NCI-H2196 treated with DMSO at 0.1 percent for 48 hours (cell line): ENCODE measurements at regions not wholly inside any gene's neighbourhood (a gene's known extent, or its start where the extent isn't known, plus 50 kb on each side); places are given as distances from the start of the nearest gene placed in this dataset.

ENCODE experiments used
- DNase-seq: peaks from one replicate; lab custom pipeline; 2025; ENCODE audit not compliant: unreplicated experiment; lab: John Stamatoyannopoulos, UW

DNA sequence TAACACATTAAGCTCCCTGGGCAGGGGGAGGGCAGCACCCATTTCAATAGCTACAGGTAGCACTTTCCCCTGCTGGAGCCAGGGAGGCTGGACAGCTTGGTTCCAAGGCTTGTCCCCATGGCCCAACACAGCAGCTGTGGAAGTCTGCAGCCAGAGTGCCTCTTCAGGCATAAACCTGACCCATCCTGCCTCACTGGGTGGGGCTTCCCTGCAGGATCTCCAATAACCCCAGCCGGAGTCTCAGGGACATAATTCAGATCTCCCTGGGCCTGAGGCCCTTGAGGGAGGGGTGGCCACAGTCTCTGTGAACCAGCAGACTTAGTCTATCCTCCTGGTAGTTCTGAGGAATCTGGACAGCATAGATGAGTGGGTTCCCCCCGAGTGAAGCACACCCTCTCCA is 1001.9 kb upstream of the CHAC2 start:
- no peak for DNase-seq

- DNase-seq, result no peak
Observed at GRCh38 chr2:52749764-52750163, 1017.8 kb upstream of the CHAC2 start.

DNA sequence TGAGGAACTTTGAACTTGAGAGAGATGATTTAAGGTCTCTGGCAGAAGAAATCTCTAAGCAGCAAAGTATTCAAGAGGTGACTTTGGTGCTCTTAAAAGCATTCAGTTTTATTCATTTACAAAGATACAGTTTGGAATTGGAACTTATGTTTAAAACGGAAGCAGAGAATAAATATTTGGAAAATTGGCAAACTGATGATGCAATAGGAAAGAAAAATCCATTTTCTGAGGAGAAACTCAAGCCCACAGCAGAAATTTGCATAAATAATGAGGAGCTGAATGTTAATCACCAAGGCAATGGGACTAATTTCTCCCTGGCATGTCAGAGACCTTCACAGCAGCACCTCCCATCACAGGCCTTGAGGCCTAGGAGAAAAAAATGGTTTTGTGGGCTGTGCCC is 1022.5 kb upstream of the CHAC2 start:
- DNase-seq, result no peak

GRCh38 chr2:52732849-52733395 is 1034.7 kb upstream of the CHAC2 start:
- DNase-seq, result no peak

GRCh38 chr2:52724585-52724984 is 1043.0 kb upstream of the CHAC2 start:
- DNase-seq, result no peak

DNA sequence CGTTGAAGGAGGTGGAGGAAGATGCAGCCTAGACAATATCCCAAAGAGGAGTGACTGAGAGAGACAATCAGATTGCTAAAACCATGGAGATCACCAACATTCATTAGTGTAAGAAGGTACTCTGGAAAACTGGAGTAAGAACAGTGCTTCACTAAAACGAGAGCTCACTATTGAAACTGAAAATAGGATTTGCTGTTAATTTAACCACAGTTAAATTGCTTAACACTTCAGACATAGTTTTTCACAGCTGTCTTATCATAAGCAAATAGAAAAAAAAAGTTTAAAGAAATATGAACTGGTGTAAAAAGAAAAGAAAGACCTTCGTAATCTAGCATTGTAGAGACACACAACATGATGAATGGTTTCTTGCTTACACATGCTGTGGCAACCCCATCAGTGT is 1049.8 kb upstream of the CHAC2 start:
- DNase-seq, result no peak

- DNase-seq, result no peak
Observed at GRCh38 chr2:52710810-52711618, 1056.6 kb upstream of the CHAC2 start.

- DNase-seq, result no peak
Observed at GRCh38 chr2:52704251-52704650, 1063.4 kb upstream of the CHAC2 start.

- DNase-seq, result no peak
Observed at GRCh38 chr2:52703004-52703403, 1064.6 kb upstream of the CHAC2 start.

- no peak for DNase-seq
Observed at GRCh38 chr2:52698408-52698807, 1069.2 kb upstream of the CHAC2 start.

DNA sequence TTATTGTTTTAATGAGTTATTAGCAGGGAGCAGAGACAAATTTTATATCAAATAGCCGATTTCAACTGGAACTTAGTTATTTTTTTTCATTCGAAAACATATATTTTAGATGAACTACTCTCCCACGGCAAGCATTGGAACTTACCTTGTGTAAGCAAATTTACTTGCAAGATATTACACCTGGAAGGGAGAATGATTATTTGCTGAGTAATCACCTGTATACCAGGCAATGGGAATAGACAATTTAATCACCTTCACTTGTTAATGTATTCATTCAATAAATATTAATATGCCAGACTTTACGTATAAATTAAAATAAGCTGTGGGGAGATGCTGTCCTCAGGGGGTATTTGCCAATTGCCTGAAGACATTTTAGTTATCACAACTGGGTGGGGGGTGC is 1069.9 kb upstream of the CHAC2 start:
- no peak for DNase-seq

DNA sequence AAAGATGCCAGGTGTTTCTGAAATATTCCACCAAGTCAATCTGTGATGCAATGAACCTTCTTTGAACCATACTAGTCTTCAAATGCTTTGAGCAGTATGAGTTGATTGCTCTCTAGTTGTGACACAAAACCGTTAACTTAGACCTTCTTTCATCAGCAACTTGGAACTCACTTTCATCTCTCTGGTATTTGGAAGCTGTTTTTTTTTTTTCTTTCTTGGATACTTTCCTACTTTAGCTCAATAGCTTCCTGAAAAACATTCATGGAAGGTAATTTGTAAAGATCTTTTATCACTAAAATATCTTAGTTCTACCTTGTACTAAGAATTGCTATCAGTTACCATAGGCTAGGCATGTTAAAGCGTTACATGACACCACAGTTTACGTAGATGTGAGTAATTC is 1071.9 kb upstream of the CHAC2 start:
- no peak for DNase-seq

DNA sequence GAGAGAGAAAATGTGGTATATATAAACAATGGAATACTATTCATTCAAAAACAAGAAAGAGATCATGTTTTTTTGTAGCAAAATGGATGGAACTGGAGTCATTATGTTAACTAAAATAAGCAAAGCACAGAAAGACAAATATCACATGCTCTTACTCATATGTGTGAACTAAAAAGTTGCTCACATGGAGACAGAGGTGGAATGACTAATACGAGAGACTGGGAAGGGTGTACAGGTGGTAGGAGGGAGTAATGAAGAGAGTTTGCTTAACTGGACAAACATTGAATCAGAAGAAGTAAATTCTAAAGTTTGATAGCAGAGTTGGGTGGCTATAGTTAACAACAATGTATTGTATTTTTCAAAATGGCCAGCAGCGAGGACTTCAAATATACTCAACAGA is 1080.7 kb upstream of the CHAC2 start:
- no peak for DNase-seq

DNA sequence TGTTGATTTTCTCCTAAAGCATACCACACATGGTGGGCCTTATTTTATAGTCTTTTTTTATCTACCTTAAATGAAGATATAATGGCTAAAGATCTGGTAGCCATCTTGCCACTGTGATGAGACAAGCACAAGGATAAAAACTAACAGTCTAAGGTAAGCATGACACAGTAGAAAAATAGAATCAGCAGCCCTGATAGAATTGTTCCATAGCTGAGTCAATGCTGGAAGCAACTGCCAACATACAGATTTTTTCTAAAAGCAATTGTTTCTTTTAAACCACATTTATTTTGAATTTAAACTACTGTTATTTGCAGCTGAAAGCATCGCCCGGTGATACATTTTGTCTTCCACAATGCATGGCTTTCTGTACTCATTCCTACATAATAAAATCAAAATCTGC is 1091.5 kb upstream of the CHAC2 start:
- no peak for DNase-seq

GRCh38 chr2:52668724-52669123 is 1098.9 kb upstream of the CHAC2 start:
- no peak for DNase-seq

DNA sequence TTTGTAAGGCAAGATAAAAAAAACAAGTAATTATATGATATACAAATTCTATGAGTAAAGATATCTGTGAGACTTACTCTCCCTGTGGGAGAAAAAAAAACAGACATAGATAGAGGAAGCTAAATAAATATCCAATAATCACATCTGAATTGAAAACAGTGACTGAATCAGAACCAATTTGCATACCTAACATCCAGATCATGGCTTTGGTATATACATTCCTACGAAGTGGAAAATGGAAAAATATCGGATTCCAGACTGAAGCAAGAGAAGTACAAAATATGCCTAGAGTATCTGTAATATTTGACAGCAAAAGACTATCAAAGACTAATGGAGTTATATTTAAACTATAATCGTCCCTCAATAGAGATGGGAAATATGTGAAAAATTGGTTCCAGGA is 1108.1 kb upstream of the CHAC2 start:
- DNase-seq, result no peak

GRCh38 chr2:52658598-52658997 is 1109.0 kb upstream of the CHAC2 start:
- DNase-seq, result no peak

DNA sequence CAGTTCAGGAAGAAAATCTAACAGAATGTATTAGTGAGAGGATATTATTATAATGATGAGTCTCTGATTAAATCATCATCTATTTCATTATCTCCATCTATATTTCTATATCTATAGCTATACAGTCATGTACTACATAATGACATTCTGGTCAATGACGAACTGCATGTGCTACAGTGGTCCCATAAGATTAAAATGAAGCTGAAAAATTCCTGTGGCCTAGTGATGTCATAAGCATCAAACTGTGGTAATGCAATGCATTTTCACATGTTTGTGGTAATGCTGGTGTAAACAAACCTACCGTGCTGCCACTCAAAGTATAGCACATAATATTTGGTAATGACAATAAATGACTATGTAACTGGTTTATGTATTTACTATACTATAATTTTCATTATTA is 1127.9 kb upstream of the CHAC2 start:
- no peak for DNase-seq

DNA sequence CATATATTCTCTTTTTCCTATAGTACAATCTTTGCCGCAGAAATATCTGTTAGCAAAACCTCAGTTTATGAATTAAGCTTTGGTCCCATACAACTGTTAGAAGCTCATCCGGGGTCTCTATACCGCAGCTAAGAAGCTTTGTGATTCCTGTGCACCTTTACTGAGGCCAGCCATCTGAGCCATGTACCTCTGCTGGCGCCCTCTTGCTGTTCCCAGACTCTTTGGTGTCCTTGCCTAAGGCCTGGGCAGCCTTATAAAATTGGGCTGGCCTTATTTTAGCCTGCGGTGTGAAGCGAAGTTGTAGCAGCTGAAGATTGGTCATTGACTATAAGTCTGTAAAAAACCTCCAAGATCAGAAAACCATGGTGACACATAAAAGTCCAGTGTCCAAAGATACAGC is 1135.1 kb upstream of the CHAC2 start:
- DNase-seq, result no peak

GRCh38 chr2:52629944-52630343 is 1137.7 kb upstream of the CHAC2 start:
- no peak for DNase-seq

DNA sequence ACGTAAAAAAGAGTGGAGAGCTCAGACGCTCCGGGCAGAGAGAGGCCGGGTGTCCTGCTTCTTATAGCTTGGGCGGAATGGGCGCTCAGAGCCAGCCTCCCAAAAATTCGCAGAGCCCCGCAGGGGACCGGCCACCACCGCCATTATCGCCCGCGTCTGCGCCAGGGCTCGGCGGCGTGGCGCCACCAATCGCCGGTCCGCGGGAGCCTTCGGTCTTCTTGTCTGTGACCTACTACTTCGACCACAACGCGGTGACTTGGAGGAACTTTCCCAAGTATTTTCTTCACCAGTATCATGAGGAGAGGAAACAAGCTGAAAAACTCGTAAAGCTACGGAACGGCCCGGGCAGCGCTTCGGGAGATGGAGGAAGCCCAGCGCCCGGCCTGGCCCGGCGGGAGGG is 1138.1 kb upstream of the CHAC2 start:
- no peak for DNase-seq

DNA sequence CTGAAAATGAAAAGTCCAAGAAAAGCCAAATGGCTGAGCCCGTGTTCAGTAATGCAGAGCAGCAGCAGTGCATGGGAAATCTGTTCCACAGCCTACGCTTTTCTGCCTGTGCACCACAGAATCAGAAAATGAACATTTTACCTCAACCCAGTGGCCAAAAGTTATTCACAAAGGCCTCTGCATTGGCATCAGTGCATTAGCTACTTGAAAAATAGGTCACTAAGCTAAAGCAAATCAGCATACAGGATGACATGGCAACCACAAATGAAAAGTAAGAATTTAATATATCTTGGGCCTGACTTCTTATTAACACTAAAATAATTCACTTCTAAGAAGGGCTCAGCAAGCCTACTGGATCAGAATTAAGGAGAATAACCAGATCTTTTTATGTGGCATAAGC is 1145.3 kb upstream of the CHAC2 start:
- no peak for DNase-seq

DNA sequence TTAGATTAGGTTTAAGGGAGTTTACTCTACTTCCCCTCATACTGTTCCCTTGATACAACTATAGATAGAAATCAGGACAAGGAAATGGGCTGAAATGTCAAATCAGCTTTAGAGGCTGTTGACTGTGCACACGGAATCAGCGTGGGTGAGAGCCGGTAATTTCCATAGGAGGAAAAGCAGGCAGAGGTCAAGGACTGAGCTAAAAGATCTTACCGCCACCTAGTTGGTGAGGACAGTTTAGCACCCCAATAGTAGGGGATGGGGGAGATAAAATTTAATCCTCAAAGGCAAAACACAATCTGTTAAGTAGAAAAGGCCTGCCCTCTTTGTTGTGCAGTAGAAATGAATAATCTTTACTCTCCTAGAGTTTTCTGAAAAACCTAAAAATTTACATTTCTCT is 1154.5 kb upstream of the CHAC2 start:
- DNase-seq, result no peak
